ENCODE measurements at regions not wholly inside any gene's neighbourhood (a gene's known extent, or its start where the extent isn't known, plus 50 kb on each side); places are given as distances from the start of the nearest gene placed in this dataset.

GRCh38 chr3:135310317-135310716 lies 515.3 kb downstream of the EPHB1 start:
- no peak for TF ChIP-seq EP300 (IDR thresholded peaks at IDR 0.05)
- no peak for TF ChIP-seq POLR2A (IDR thresholded peaks at IDR 0.05)
- no peak for TF ChIP-seq CTCF (IDR thresholded peaks at IDR 0.05)
- no peak for TF ChIP-seq POLR2AphosphoS5 (IDR thresholded peaks at IDR 0.05)
- Histone ChIP-seq H3K4me1 (no peaks in the 10 kb centered on the region), H3K4me3 (no peak overlapping the region), H3K36me3 (no peaks in the 10 kb centered on the region), H3K27ac (no peak overlapping the region), H3K27me3 (no peaks in the 10 kb centered on the region), H3K9me3 (no peaks in the 10 kb centered on the region)
- no peak for DNase-seq
- ATAC-seq (ENCODE audit: low FRiP score in 2 of 2): no peak
- WGBS, 2 donors: 50 to 66% methylated on average over 4 of the region's 4 CpGs

DNA sequence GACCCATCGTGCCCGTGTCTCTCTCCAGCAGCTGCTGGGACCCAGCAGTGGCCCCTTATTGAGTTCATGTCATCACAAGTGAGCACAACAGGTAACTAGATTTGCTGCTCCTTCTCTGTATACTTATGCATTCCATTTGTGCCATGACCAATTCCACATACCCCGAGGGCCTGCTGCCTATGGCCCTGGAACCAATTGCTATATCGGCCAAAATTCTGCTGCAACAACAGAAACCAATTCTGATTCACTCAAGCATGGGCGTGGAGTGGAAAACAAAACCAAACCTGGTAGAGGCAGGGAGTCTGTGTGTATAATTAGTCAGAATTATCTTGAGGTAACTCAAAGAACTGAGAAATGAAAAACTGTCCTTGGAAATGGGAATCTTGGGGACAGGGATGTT lies 516.6 kb downstream of the EPHB1 start:
- no peak overlapping the region for H3K27ac ChIP-seq
- 73 to 75% methylated on average over 5 of the region's 5 CpGs for WGBS, 2 donors
- DNase-seq: no peak

GRCh38 chr3:135314237-135314636 lies 519.2 kb downstream of the EPHB1 start:
- ATAC-seq (ENCODE audit: low FRiP score in 2 of 2) (no peak), DNase-seq (no peak)
- Histone ChIP-seq H3K36me3 (no peaks in the 10 kb centered on the region), H3K4me3 (no peak overlapping the region), H3K27me3 (no peaks in the 10 kb centered on the region), H3K4me1 (no peaks in the 10 kb centered on the region), H3K9me3 (no peaks in the 10 kb centered on the region), H3K27ac (no peak overlapping the region)
- 88 to 94% methylated on average over 1 of the region's 1 CpG for WGBS, 2 donors
- TF ChIP-seq CTCF (IDR thresholded peaks at IDR 0.05) (no peak), EP300 (IDR thresholded peaks at IDR 0.05) (no peak), POLR2AphosphoS5 (IDR thresholded peaks at IDR 0.05) (no peak), POLR2A (IDR thresholded peaks at IDR 0.05) (no peak)

More for the DNA sequence above, 516.6 kb downstream of the EPHB1 start:
- ATAC-seq (ENCODE audit: low FRiP score in 2 of 2): no peak
- Histone ChIP-seq H3K4me3 (no peak overlapping the region), H3K36me3 (no peaks in the 10 kb centered on the region), H3K9me3 (no peaks in the 10 kb centered on the region), H3K27me3 (no peaks in the 10 kb centered on the region), H3K4me1 (no peaks in the 10 kb centered on the region)
- TF ChIP-seq CTCF (IDR thresholded peaks at IDR 0.05) (no peak), POLR2AphosphoS5 (IDR thresholded peaks at IDR 0.05) (no peak), EP300 (IDR thresholded peaks at IDR 0.05) (no peak), POLR2A (IDR thresholded peaks at IDR 0.05) (no peak)

- Histone ChIP-seq H3K36me3 (no peaks in the 10 kb centered on the region), H3K27ac (no peak overlapping the region), H3K27me3 (no peaks in the 10 kb centered on the region), H3K4me1 (no peaks in the 10 kb centered on the region), H3K9me3 (no peaks in the 10 kb centered on the region), H3K4me3 (no peak overlapping the region)
- no peak for DNase-seq
- no peak for TF ChIP-seq POLR2A (IDR thresholded peaks at IDR 0.05)
- no peak for TF ChIP-seq POLR2AphosphoS5 (IDR thresholded peaks at IDR 0.05)
- no peak for TF ChIP-seq CTCF (IDR thresholded peaks at IDR 0.05)
- no peak for TF ChIP-seq EP300 (IDR thresholded peaks at IDR 0.05)
- ATAC-seq (ENCODE audit: low FRiP score in 2 of 2): no peak
- 36 to 49% methylated on average over 5 of the region's 5 CpGs for WGBS, 2 donors
Measured at GRCh38 chr3:135324301-135324700, 529.2 kb downstream of the EPHB1 start.

GRCh38 chr3:135325096-135325495 lies 530.0 kb downstream of the EPHB1 start:
- H3K4me3 ChIP-seq: no peak overlapping the region
- no peaks in the 10 kb centered on the region for H3K4me1 ChIP-seq
- no peaks in the 10 kb centered on the region for H3K36me3 ChIP-seq
- no peaks in the 10 kb centered on the region for H3K27me3 ChIP-seq
- DNase-seq (no peak), ATAC-seq (ENCODE audit: low FRiP score in 2 of 2) (no peak)
- WGBS, 2 donors: 54 to 77% methylated on average over 1 of the region's 1 CpG
- H3K27ac ChIP-seq: no peak overlapping the region
- H3K9me3 ChIP-seq: no peaks in the 10 kb centered on the region
- TF ChIP-seq CTCF (IDR thresholded peaks at IDR 0.05): no peak
- TF ChIP-seq POLR2A (IDR thresholded peaks at IDR 0.05): no peak
- TF ChIP-seq POLR2AphosphoS5 (IDR thresholded peaks at IDR 0.05): no peak
- TF ChIP-seq EP300 (IDR thresholded peaks at IDR 0.05): no peak
